Trophoblast cell (in vitro differentiated cells and primary cell): ENCODE measurements at regions not wholly inside any gene's neighbourhood (a gene's known extent, or its start where the extent isn't known, plus 50 kb on each side); places are given as distances from the start of the nearest gene placed in this dataset.

Source experiments
- DNase-seq, 2 donors: peaks; one replicate each; pipeline ENCODE4 v3.0.0-alpha.2; 2016
- H2AFZ ChIP-seq: 2 replicates; pipeline ENCODE4 v1.6.1; 2013; ENCODE audit warnings: low read length, moderate library complexity, mild to moderate bottlenecking; ENCODE audit not compliant: insufficient read depth, poor library complexity
- H2AK5ac ChIP-seq: 2 replicates; pipeline ENCODE4 v1.6.1; 2013; ENCODE audit warnings: mild to moderate bottlenecking, low read length
- H2BK120ac ChIP-seq: 2 replicates; pipeline ENCODE4 v1.6.1; 2013; ENCODE audit warnings: low read length, mild to moderate bottlenecking, moderate library complexity; ENCODE audit not compliant: insufficient read depth, poor library complexity
- H2BK12ac ChIP-seq: 2 replicates; pipeline ENCODE4 v1.6.1; 2013; ENCODE audit warnings: mild to moderate bottlenecking, low read length, moderate library complexity
- H2BK5ac ChIP-seq: 2 replicates; pipeline ENCODE4 v1.6.1; 2013; ENCODE audit warnings: low read length, low read depth, moderate library complexity, mild to moderate bottlenecking; ENCODE audit not compliant: poor library complexity
- H3K14ac ChIP-seq: 2 replicates; pipeline ENCODE4 v1.6.1; 2013; ENCODE audit warnings: mild to moderate bottlenecking, low read length
- H3K18ac ChIP-seq: 2 replicates; pipeline ENCODE4 v1.6.1; 2013; ENCODE audit warnings: mild to moderate bottlenecking, low read length
- H3K23ac ChIP-seq: 2 replicates; pipeline ENCODE4 v1.6.1; 2013; ENCODE audit warnings: low read length
- H3K27ac ChIP-seq: 2 replicates; pipeline ENCODE4 v1.5.1; 2013; ENCODE audit warnings: low read depth, mild to moderate bottlenecking, inconsistent platforms, low read length, moderate library complexity
- H3K27me3 ChIP-seq: 2 replicates; pipeline ENCODE4 v1.6.1; 2013; ENCODE audit warnings: inconsistent platforms, mild to moderate bottlenecking, low read length, moderate library complexity; ENCODE audit not compliant: insufficient read depth
- H3K36me3 ChIP-seq, 2 experiments: 1 replicate in 1 of 2; 2 replicates in 1 of 2; pipeline ENCODE4 v1.6.1; 2013; ENCODE audit warnings: low read length in 2 of 2, mild to moderate bottlenecking in 2 of 2, moderate library complexity in 1 of 2; ENCODE audit not compliant: insufficient read depth in 2 of 2, control insufficient read depth in 1 of 2
- H3K4ac ChIP-seq: 2 replicates; pipeline ENCODE4 v1.6.1; 2013; ENCODE audit warnings: low read depth, mild to moderate bottlenecking, low read length, moderate library complexity
- H3K4me1 ChIP-seq, 2 experiments: 1 replicate in 1 of 2; 2 replicates in 1 of 2; pipeline ENCODE4 v1.6.1; 2013; ENCODE audit warnings: low read length in 2 of 2, mild to moderate bottlenecking in 2 of 2, moderate library complexity in 1 of 2; ENCODE audit not compliant: insufficient read depth in 2 of 2, control insufficient read depth in 1 of 2
- H3K4me2 ChIP-seq: 2 replicates; pipeline ENCODE4 v1.6.1; 2013; ENCODE audit warnings: inconsistent platforms, mild to moderate bottlenecking, low read length, moderate library complexity
- H3K4me3 ChIP-seq: 2 replicates; pipeline ENCODE4 v1.5.1; 2013; ENCODE audit warnings: mild to moderate bottlenecking, low read depth, low read length, inconsistent platforms
- H3K79me1 ChIP-seq: one replicate; pipeline ENCODE4 v1.6.1; 2013; ENCODE audit warnings: low read length
- H3K79me2 ChIP-seq: 2 replicates; pipeline ENCODE4 v1.6.1; 2013; ENCODE audit warnings: low read length, mild to moderate bottlenecking; ENCODE audit not compliant: control insufficient read depth, insufficient read depth, poor library complexity
- H3K9ac ChIP-seq: 2 replicates; pipeline ENCODE4 v1.6.1; 2013; ENCODE audit warnings: mild to moderate bottlenecking, low read length
- H3K9me3 ChIP-seq: 2 replicates; pipeline ENCODE4 v1.6.1; 2013; ENCODE audit warnings: low read depth, mild to moderate bottlenecking, control low read depth, inconsistent platforms, low read length; ENCODE audit not compliant: insufficient read depth
- H4K12ac ChIP-seq: 2 replicates; pipeline ENCODE4 v1.6.1; 2013; ENCODE audit warnings: low read depth, mild to moderate bottlenecking, low read length, moderate library complexity
- H4K8ac ChIP-seq: 2 replicates; pipeline ENCODE4 v1.6.1; 2013; ENCODE audit warnings: low read depth, mild to moderate bottlenecking, low read length, moderate library complexity
- H4K91ac ChIP-seq: one replicate; pipeline ENCODE4 v1.6.1; 2013; ENCODE audit warnings: low read depth, mild to moderate bottlenecking, low read length, moderate library complexity
- WGBS: extraction: QIAGEN DNeasy Blood & Tissue Kit; methylation state at CpG from one replicate; pipeline ENCODE4 v1.1.7; 2013; ENCODE audit warnings: missing lambda C conversion rate; ENCODE audit not compliant: insufficient read length, insufficient coverage; ENCODE audit errors: extremely low coverage; 5-methylcytosine and 5-hydroxymethylcytosine counted together

DNA sequence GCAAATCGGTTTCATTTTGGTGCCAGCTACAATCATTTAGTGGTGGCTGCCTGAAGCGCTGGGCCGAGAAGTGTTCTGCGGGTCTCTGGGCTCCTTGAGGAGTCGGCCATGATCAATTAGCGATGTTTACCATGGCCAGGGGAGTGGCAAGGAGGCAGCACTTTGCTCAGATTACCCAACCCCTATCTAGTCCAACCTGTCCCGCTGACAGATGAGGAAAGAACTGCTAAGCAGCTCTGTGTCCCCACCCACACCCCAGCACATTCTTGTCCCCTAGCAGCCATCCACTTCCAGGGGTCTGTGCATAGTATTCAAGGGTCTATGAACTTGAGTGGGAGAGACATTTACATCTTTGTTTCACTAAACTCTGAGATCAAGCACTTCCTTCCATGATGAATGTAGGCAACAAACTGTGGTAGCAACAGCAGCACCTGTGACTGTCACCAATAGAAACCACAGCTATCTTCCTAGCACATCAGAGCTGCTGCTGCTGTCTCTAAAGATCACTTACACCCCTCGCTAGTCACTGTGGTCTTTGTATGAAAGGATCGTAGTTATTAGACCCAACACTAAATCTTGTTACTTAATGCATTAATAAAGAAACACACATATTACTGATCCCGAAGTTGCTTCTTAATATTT lies 331.6 kb downstream of the BCOR start:
- H3K9ac ChIP-seq: no peak overlapping the region
- no peak overlapping the region for H4K91ac ChIP-seq
- no peak overlapping the region for H3K27ac ChIP-seq
- no peak overlapping the region for H2BK120ac ChIP-seq
- H2BK12ac ChIP-seq: no peak overlapping the region
- no peak overlapping the region for H3K4me3 ChIP-seq
- H4K12ac ChIP-seq: no peak overlapping the region
- no peak overlapping the region for H3K14ac ChIP-seq
- H3K79me1 ChIP-seq: peaks cover 5% of the 10 kb centered on the region
- DNase-seq: peak; percentile 24 to 63
- H4K8ac ChIP-seq: no peak overlapping the region
- no peaks in the 10 kb centered on the region for H3K9me3 ChIP-seq
- H2AFZ ChIP-seq: no peak overlapping the region
- H3K4me2 ChIP-seq: no peak overlapping the region
- no peak overlapping the region for H2AK5ac ChIP-seq
- WGBS: no CpG with 5 or more reads among the region's 10 CpGs
- no peak overlapping the region for H2BK5ac ChIP-seq
- H3K27me3 ChIP-seq: no peaks in the 10 kb centered on the region
- no peaks in the 10 kb centered on the region for H3K79me2 ChIP-seq
- no peak overlapping the region for H3K23ac ChIP-seq
- no peak overlapping the region for H3K18ac ChIP-seq
- no peaks in the 10 kb centered on the region for H3K36me3 ChIP-seq
- H3K4ac ChIP-seq: no peak overlapping the region
- H3K4me1 ChIP-seq: peaks cover 9 to 21% of the 10 kb centered on the region in 2 experiments

DNA sequence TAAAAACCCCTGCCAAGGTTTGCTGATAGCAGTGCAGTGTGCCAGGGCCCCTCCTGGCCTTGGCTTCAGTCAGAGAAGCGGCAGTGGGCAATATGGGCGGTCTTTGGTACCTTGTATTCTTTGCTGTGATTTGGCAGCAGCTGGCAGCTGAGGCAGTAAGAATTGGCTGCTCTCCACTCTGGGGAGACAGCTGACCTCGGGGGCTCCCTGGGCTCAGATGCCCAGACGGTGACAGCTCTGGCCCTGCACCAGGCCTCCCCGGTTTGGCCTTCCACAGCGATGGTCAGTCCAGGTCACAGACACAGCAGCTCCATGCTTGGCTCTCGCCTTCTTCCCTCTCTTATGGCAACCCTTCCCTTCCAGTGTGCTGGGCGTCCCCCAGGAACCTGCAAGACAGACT lies 330.9 kb downstream of the BCOR start:
- Histone ChIP-seq H3K79me1 (peaks cover under 1% of the 10 kb centered on the region), H3K36me3 (no peaks in the 10 kb centered on the region), H3K23ac (no peak overlapping the region), H3K18ac (no peak overlapping the region), H4K8ac (no peak overlapping the region), H2BK120ac (no peak overlapping the region), H3K4me1 (peaks cover 11 to 18% of the 10 kb centered on the region in 2 experiments), H2BK5ac (no peak overlapping the region), H2BK12ac (no peak overlapping the region), H2AFZ (no peak overlapping the region), H3K9ac (no peak overlapping the region), H4K91ac (no peak overlapping the region), H3K4me2 (no peak overlapping the region), H2AK5ac (no peak overlapping the region), H4K12ac (no peak overlapping the region), H3K14ac (no peak overlapping the region), H3K9me3 (no peaks in the 10 kb centered on the region), H3K79me2 (no peaks in the 10 kb centered on the region), H3K4ac (no peak overlapping the region), H3K4me3 (no peak overlapping the region), H3K27me3 (no peaks in the 10 kb centered on the region), H3K27ac (no peak overlapping the region)
- DNase-seq: no peak
- no CpG with 5 or more reads among the region's 8 CpGs for WGBS

DNA sequence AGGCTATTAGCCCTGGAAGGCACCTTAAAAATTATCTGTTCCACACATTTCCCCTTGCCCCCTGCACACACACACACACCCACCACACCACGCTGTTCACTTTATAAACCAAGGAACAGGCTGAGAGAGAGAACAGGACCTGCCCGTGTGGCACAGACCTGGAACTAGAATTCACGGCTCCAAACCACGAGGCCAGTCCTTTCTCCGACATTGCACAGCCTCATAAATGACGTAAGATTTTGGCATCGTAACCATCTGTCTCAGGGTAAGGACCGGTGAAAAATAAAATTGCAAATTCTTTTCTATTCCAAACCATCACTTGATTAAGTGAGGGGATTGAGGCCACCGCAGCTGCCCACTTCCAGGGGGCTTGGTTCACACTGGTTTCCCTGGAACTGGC lies 330.3 kb downstream of the BCOR start:
- Histone ChIP-seq H4K12ac (no peak overlapping the region), H2AK5ac (no peak overlapping the region), H3K4me1 (peaks cover 17 to 18% of the 10 kb centered on the region in 2 experiments), H4K8ac (no peak overlapping the region), H2BK5ac (no peak overlapping the region), H3K18ac (no peak overlapping the region), H3K4ac (no peak overlapping the region), H3K14ac (no peak overlapping the region), H3K27me3 (no peaks in the 10 kb centered on the region), H3K4me2 (no peak overlapping the region), H2BK12ac (no peak overlapping the region), H3K27ac (no peak overlapping the region), H3K9me3 (no peaks in the 10 kb centered on the region), H4K91ac (no peak overlapping the region), H3K4me3 (no peak overlapping the region), H3K9ac (no peak overlapping the region), H3K23ac (no peak overlapping the region), H3K79me2 (no peaks in the 10 kb centered on the region), H3K36me3 (no peaks in the 10 kb centered on the region), H2AFZ (no peak overlapping the region), H3K79me1 (no peaks in the 10 kb centered on the region), H2BK120ac (no peak overlapping the region)
- DNase-seq: no peak
- no CpG with 5 or more reads among the region's 9 CpGs for WGBS

GRCh38 chrX:39769748-39770147 lies 328.0 kb downstream of the BCOR start:
- no peak overlapping the region for H2BK12ac ChIP-seq
- no peaks in the 10 kb centered on the region for H3K79me1 ChIP-seq
- no peak overlapping the region for H2AFZ ChIP-seq
- H3K4me1 ChIP-seq: peaks cover 12% of the 10 kb centered on the region in 2 experiments
- no peak overlapping the region for H3K4me2 ChIP-seq
- H4K12ac ChIP-seq: no peak overlapping the region
- no peak overlapping the region for H3K9ac ChIP-seq
- H3K4ac ChIP-seq: no peak overlapping the region
- H2BK5ac ChIP-seq: no peak overlapping the region
- no peak overlapping the region for H3K18ac ChIP-seq
- DNase-seq: no peak
- H3K14ac ChIP-seq: no peak overlapping the region
- H3K9me3 ChIP-seq: no peaks in the 10 kb centered on the region
- no peak overlapping the region for H4K91ac ChIP-seq
- no peak overlapping the region for H3K23ac ChIP-seq
- H3K27me3 ChIP-seq: no peaks in the 10 kb centered on the region
- no peak overlapping the region for H3K27ac ChIP-seq
- H4K8ac ChIP-seq: no peak overlapping the region
- H2BK120ac ChIP-seq: no peak overlapping the region
- no peak overlapping the region for H2AK5ac ChIP-seq
- H3K36me3 ChIP-seq: no peaks in the 10 kb centered on the region
- no CpG with 5 or more reads among the region's 7 CpGs for WGBS
- H3K79me2 ChIP-seq: no peaks in the 10 kb centered on the region
- H3K4me3 ChIP-seq: no peak overlapping the region
